ENCODE measurements at regions not wholly inside any gene's neighbourhood (a gene's known extent, or its start where the extent isn't known, plus 50 kb on each side); places are given as distances from the start of the nearest gene placed in this dataset.

- no peaks in the 10 kb centered on the region for H3K4me1 ChIP-seq (ENCODE audit: control insufficient read depth, insufficient read depth, low read length)
- H3K27me3 ChIP-seq (replicated peaks in 1 of 2; ENCODE audit: control insufficient read depth in 2 of 2, insufficient read depth in 2 of 2, low read length in 1 of 2): no peaks in the 10 kb centered on the region
- in situ Hi-C loops (cut with MboI): no loop called here
- no peak for TF ChIP-seq ELK1 (IDR thresholded peaks at IDR 0.05; ENCODE audit: low read depth, low read length)
- no peak for TF ChIP-seq STAT3 (IDR thresholded peaks at IDR 0.05; ENCODE audit: low read depth, low read length)
- no peak for TF ChIP-seq TBL1XR1 (IDR thresholded peaks at IDR 0.05; ENCODE audit: low read depth, low read length)
- no peaks in the 10 kb centered on the region for H3K79me2 ChIP-seq (ENCODE audit: control insufficient read depth, insufficient read depth, low read length)
- no peaks in the 10 kb centered on the region for H4K20me1 ChIP-seq (ENCODE audit: control insufficient read depth, insufficient read depth)
- WGBS (ENCODE audit: insufficient coverage, insufficient replicate concordance, low lambda C conversion rate, missing lambda C conversion rate): 50% methylated on average over 6 of the region's 6 CpGs
- CTCF ChIA-PET: no interaction called here
- intact Hi-C loops (cut with micrococcal nuclease; ENCODE audit: unreplicated experiment): no loop called here
- no peak overlapping the region for H3K27ac ChIP-seq (ENCODE audit: control insufficient read depth, insufficient read depth)
- H3K4me3 ChIP-seq: no peak overlapping the region
- H3K36me3 ChIP-seq (ENCODE audit: control insufficient read depth in 2 of 2, insufficient read depth in 2 of 2, low read length in 1 of 2): no peaks in the 10 kb centered on the region
- RAD21 ChIA-PET (ENCODE audit: unreplicated experiment): no interaction called here
- FAIRE-seq (no peak), DNase-seq (ENCODE audit: low read depth, low spot score) (no peak), ATAC-seq (no peak)
- H3K9ac ChIP-seq (ENCODE audit: control insufficient read depth, insufficient read depth, low read length): no peak overlapping the region
- no peak overlapping the region for H3K4me2 ChIP-seq (ENCODE audit: control insufficient read depth, insufficient read depth)
- SMC1A ChIA-PET (ENCODE audit: uncharacterized antibody, unreplicated experiment): no interaction called here
- H3K9me3 ChIP-seq (replicated peaks; ENCODE audit: control insufficient read depth, insufficient read depth, low read length): no peaks in the 10 kb centered on the region
- BruUV-seq (replicated peaks): no TSS peak
- no peak overlapping the region for H2AFZ ChIP-seq (ENCODE audit: control insufficient read depth, low read depth, low read length)
- POLR2A ChIA-PET: no interaction called here
Measured at GRCh38 chr3:146881356-146881755, 276.2 kb upstream of the PLSCR5 start.

- ATAC-seq: no peak
- in situ Hi-C loops (cut with MboI) (no loop called here), intact Hi-C loops (cut with micrococcal nuclease; ENCODE audit: unreplicated experiment) (no loop called here)
- H4K20me1 ChIP-seq (ENCODE audit: control insufficient read depth, insufficient read depth): no peaks in the 10 kb centered on the region
- H3K27me3 ChIP-seq (replicated peaks in 1 of 2; ENCODE audit: control insufficient read depth in 2 of 2, insufficient read depth in 2 of 2, low read length in 1 of 2): no peaks in the 10 kb centered on the region
- DNase-seq (ENCODE audit: low read depth, low spot score): no peak
- BruUV-seq (replicated peaks): no TSS peak
- RAD21 ChIA-PET (ENCODE audit: unreplicated experiment): no interaction called here
- no peak overlapping the region for H2AFZ ChIP-seq (ENCODE audit: control insufficient read depth, low read depth, low read length)
- CTCF ChIA-PET: no interaction called here
- no peak overlapping the region for H3K4me3 ChIP-seq
- SMC1A ChIA-PET (ENCODE audit: uncharacterized antibody, unreplicated experiment): interaction anchor here (0.7 kb wide), 1 partner anchor 1101 kb away, joined by 3 read pairs; no protein-coding TSS in a partner anchor
- H3K27ac ChIP-seq (ENCODE audit: control insufficient read depth, insufficient read depth): no peak overlapping the region
- H3K79me2 ChIP-seq (ENCODE audit: control insufficient read depth, insufficient read depth, low read length): no peaks in the 10 kb centered on the region
- no peak overlapping the region for H3K9ac ChIP-seq (ENCODE audit: control insufficient read depth, insufficient read depth, low read length)
- TF ChIP-seq, protein P1, sequence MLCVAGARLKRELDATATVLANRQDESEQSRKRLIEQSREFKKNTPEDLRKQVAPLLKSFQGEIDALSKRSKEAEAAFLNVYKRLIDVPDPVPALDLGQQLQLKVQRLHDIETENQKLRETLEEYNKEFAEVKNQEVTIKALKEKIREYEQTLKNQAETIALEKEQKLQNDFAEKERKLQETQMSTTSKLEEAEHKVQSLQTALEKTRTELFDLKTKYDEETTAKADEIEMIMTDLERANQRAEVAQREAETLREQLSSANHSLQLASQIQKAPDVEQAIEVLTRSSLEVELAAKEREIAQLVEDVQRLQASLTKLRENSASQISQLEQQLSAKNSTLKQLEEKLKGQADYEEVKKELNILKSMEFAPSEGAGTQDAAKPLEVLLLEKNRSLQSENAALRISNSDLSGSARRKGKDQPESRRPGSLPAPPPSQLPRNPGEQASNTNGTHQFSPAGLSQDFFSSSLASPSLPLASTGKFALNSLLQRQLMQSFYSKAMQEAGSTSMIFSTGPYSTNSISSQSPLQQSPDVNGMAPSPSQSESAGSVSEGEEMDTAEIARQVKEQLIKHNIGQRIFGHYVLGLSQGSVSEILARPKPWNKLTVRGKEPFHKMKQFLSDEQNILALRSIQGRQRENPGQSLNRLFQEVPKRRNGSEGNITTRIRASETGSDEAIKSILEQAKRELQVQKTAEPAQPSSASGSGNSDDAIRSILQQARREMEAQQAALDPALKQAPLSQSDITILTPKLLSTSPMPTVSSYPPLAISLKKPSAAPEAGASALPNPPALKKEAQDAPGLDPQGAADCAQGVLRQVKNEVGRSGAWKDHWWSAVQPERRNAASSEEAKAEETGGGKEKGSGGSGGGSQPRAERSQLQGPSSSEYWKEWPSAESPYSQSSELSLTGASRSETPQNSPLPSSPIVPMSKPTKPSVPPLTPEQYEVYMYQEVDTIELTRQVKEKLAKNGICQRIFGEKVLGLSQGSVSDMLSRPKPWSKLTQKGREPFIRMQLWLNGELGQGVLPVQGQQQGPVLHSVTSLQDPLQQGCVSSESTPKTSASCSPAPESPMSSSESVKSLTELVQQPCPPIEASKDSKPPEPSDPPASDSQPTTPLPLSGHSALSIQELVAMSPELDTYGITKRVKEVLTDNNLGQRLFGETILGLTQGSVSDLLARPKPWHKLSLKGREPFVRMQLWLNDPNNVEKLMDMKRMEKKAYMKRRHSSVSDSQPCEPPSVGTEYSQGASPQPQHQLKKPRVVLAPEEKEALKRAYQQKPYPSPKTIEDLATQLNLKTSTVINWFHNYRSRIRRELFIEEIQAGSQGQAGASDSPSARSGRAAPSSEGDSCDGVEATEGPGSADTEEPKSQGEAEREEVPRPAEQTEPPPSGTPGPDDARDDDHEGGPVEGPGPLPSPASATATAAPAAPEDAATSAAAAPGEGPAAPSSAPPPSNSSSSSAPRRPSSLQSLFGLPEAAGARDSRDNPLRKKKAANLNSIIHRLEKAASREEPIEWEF (IDR thresholded peaks at IDR 0.05; ENCODE audit: insufficient replicate concordance, low read depth, low read length): no peak
- no peak for TF ChIP-seq BCL11A (IDR thresholded peaks at IDR 0.05; ENCODE audit: low read depth, low read length)
- no peak for TF ChIP-seq E2F8 (IDR thresholded peaks at IDR 0.05; ENCODE audit: low read depth, partially characterized antibody)
- TF ChIP-seq FOS (IDR thresholded peaks at IDR 0.05; ENCODE audit: borderline replicate concordance, extremely low read depth, insufficient read length): no peak
- no peak for FAIRE-seq
- no peaks in the 10 kb centered on the region for H3K36me3 ChIP-seq (ENCODE audit: control insufficient read depth in 2 of 2, insufficient read depth in 2 of 2, low read length in 1 of 2)
- no peak overlapping the region for H3K4me2 ChIP-seq (ENCODE audit: control insufficient read depth, insufficient read depth)
- no peaks in the 10 kb centered on the region for H3K4me1 ChIP-seq (ENCODE audit: control insufficient read depth, insufficient read depth, low read length)
- no peaks in the 10 kb centered on the region for H3K9me3 ChIP-seq (replicated peaks; ENCODE audit: control insufficient read depth, insufficient read depth, low read length)
- POLR2A ChIA-PET: no interaction called here
Measured at GRCh38 chr3:146873748-146874147, 268.6 kb upstream of the PLSCR5 start.
